Mesendoderm (in vitro differentiated cells): ENCODE measurements at regions not wholly inside any gene's neighbourhood (a gene's known extent, or its start where the extent isn't known, plus 50 kb on each side); places are given as distances from the start of the nearest gene placed in this dataset.

ENCODE experiments used
- DNase-seq: peaks from one replicate; pipeline ENCODE4 v3.0.0; 2013
- H2AK5ac ChIP-seq: 2 replicates; pipeline ENCODE4 v1.6.1; 2013; ENCODE audit warnings: low read length, inconsistent platforms
- H2BK120ac ChIP-seq: 2 replicates; pipeline ENCODE4 v1.6.1; 2013; ENCODE audit warnings: low read depth, mild to moderate bottlenecking, low read length, moderate library complexity, mixed read lengths
- H2BK15ac ChIP-seq: replicated peaks from 2 replicates; pipeline ENCODE4 v1.6.1; 2013; ENCODE audit warnings: low read depth, mild to moderate bottlenecking, moderate library complexity
- H2BK5ac ChIP-seq: 2 replicates; pipeline ENCODE4 v1.6.1; 2013; ENCODE audit warnings: low read length, inconsistent platforms
- H3K18ac ChIP-seq: 2 replicates; pipeline ENCODE4 v1.6.1; 2013; ENCODE audit warnings: mild to moderate bottlenecking, low read length, mixed read lengths
- H3K23ac ChIP-seq: one replicate; pipeline ENCODE4 v1.6.1; 2013; ENCODE audit warnings: low read length
- H3K27ac ChIP-seq: 2 replicates; pipeline ENCODE4 v1.5.1; 2013; ENCODE audit warnings: low read depth, mild to moderate bottlenecking, inconsistent platforms, low read length, moderate library complexity
- H3K27me3 ChIP-seq: 2 replicates; pipeline ENCODE4 v1.6.1; 2013; ENCODE audit warnings: low read length, control low read depth, mild to moderate bottlenecking, inconsistent platforms; ENCODE audit not compliant: insufficient read depth, poor library complexity
- H3K36me3 ChIP-seq: 2 replicates; pipeline ENCODE4 v1.6.1; 2013; ENCODE audit warnings: low read length, inconsistent platforms; ENCODE audit not compliant: control insufficient read depth, insufficient read depth
- H3K4ac ChIP-seq: one replicate; pipeline ENCODE4 v1.6.1; 2013; ENCODE audit warnings: low read depth, mild to moderate bottlenecking, low read length, moderate library complexity
- H3K4me1 ChIP-seq: 2 replicates; pipeline ENCODE4 v1.6.1; 2013; ENCODE audit warnings: low read depth, low read length, inconsistent platforms; ENCODE audit not compliant: control insufficient read depth
- H3K4me2 ChIP-seq: 2 replicates; pipeline ENCODE4 v1.6.1; 2013; ENCODE audit warnings: low read length
- H3K4me3 ChIP-seq: 2 replicates; pipeline ENCODE4 v1.5.1; 2013; ENCODE audit warnings: mild to moderate bottlenecking, low read length
- H3K56ac ChIP-seq: one replicate; pipeline ENCODE4 v1.6.1; 2013; ENCODE audit warnings: low read length
- H3K79me1 ChIP-seq: 2 replicates; pipeline ENCODE4 v1.6.1; 2013; ENCODE audit warnings: low read length, inconsistent platforms
- H3K79me2 ChIP-seq: 2 replicates; pipeline ENCODE4 v1.6.1; 2013; ENCODE audit warnings: mild to moderate bottlenecking, low read length; ENCODE audit not compliant: control insufficient read depth, insufficient read depth
- H3K9ac ChIP-seq: 2 replicates; pipeline ENCODE4 v1.6.1; 2013; ENCODE audit warnings: low read length, inconsistent platforms
- H4K5ac ChIP-seq: one replicate; pipeline ENCODE4 v1.6.1; 2013; ENCODE audit warnings: low read length
- H4K8ac ChIP-seq: one replicate; pipeline ENCODE4 v1.6.1; 2013; ENCODE audit warnings: low read depth, mild to moderate bottlenecking, control low read depth, low read length, moderate library complexity
- WGBS: extraction: QIAGEN DNeasy Blood & Tissue Kit; methylation state at CpG from one replicate; pipeline ENCODE4 v1.1.7; 2013; ENCODE audit warnings: low lambda C conversion rate, missing lambda C conversion rate; ENCODE audit not compliant: insufficient coverage; ENCODE audit errors: extremely low coverage; 5-methylcytosine and 5-hydroxymethylcytosine counted together

DNA sequence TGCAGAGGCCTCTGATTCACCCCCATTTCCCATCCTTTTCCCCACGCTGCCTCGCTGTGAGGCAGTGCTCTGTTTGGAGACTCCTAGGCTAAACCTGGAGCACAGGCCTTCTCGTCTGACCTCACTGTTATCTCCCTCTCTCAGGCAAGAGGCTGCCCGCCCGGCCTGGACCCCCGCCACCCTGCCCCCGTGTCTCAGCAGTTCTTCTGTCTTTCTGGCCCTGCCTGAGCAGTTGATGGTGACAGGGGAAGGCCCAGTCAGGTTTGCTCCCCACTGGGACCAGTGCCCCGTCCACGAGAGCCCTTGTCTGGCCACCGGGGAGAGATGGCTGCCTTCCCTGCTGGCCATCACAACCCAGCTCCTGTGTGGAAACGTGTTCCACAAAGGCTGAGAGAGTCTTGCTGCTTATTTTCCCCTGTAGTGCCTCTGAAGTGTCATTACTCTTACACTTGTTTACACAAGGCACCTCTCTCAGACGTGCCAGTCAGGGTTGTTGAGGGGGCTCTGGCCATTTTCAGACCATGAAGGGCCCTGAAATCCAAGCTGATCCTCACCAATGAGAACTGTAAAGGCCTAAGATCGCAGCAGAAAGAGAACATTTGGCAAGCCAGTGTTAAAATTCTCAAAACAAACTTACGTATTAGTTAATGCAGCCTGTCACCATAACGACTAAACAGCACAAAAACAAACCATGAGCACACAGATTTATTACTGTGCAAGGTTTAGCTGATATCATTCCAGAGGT lies 210.9 kb downstream of the NDUFA10 start:
- WGBS = no CpG with 5 or more reads among the region's 15 CpGs
- Histone ChIP-seq H3K27me3 (no peaks in the 10 kb centered on the region), H2BK5ac (no peak overlapping the region), H4K8ac (no peak overlapping the region), H2BK15ac (no peak overlapping the region), H4K5ac (no peak overlapping the region), H2AK5ac (no peak overlapping the region), H3K79me1 (no peaks in the 10 kb centered on the region), H3K4me1 (no peaks in the 10 kb centered on the region), H3K36me3 (no peaks in the 10 kb centered on the region), H3K23ac (no peak overlapping the region), H3K4me3 (no peak overlapping the region), H3K56ac (no peak overlapping the region), H3K18ac (no peak overlapping the region), H3K9ac (no peak overlapping the region), H3K27ac (no peak overlapping the region), H3K4ac (no peak overlapping the region), H2BK120ac (no peak overlapping the region), H3K79me2 (no peaks in the 10 kb centered on the region), H3K4me2 (no peak overlapping the region)
- DNase-seq = no peak

DNA sequence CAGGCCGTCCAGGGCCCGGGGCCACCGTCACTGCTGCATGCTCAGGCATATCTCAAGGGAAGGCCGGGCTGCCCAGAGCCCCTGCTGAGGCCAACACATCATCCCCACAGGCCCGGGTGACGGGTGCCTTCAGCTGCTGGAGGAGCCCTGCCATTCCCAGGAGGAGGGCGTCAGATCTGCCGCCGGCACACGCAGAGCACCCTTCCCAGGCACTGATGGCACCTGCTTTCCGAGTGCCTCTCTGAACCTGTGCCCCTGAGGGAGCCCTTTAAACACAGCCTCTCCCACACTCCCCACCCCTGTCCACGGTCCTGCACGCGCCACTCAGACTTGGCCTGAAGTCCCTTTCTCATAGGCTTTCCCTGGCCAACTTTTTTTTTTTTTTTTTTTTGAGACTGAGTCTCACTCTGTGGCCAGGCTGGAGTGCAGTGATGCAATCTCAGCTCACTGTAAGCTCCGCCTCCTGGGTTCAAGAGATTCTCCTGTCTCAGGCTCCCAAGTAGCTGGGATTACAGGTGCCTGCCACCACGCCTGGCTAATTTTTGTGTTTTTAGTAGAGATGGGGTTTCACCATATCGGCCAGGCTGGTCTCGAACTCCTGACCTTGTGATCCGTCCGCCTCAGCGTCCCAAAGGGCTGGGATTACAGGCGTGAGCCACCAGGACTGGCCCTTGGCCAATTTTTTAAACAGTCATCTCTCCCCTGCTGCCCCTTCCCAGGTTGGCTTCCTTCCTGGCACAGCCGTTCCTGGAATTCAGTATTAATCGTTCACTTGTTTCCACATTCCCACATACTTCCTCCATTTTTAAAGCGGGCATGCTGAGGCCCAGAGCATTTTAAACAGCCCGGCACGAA lies 211.7 kb downstream of the NDUFA10 start:
- H3K27ac ChIP-seq = no peak overlapping the region
- no peak overlapping the region for H3K4ac ChIP-seq
- no peak overlapping the region for H4K5ac ChIP-seq
- H2AK5ac ChIP-seq = no peak overlapping the region
- H3K9ac ChIP-seq = no peak overlapping the region
- no peak overlapping the region for H2BK15ac ChIP-seq
- H3K56ac ChIP-seq = no peak overlapping the region
- no peaks in the 10 kb centered on the region for H3K36me3 ChIP-seq
- H3K4me3 ChIP-seq = no peak overlapping the region
- no peaks in the 10 kb centered on the region for H3K27me3 ChIP-seq
- no peak overlapping the region for H3K18ac ChIP-seq
- H2BK5ac ChIP-seq = no peak overlapping the region
- no peaks in the 10 kb centered on the region for H3K4me1 ChIP-seq
- no peak overlapping the region for H3K4me2 ChIP-seq
- no peak overlapping the region for H4K8ac ChIP-seq
- H2BK120ac ChIP-seq = no peak overlapping the region
- WGBS = no CpG with 5 or more reads among the region's 27 CpGs
- no peaks in the 10 kb centered on the region for H3K79me1 ChIP-seq
- no peak for DNase-seq
- H3K23ac ChIP-seq = no peak overlapping the region
- H3K79me2 ChIP-seq = no peaks in the 10 kb centered on the region

DNA sequence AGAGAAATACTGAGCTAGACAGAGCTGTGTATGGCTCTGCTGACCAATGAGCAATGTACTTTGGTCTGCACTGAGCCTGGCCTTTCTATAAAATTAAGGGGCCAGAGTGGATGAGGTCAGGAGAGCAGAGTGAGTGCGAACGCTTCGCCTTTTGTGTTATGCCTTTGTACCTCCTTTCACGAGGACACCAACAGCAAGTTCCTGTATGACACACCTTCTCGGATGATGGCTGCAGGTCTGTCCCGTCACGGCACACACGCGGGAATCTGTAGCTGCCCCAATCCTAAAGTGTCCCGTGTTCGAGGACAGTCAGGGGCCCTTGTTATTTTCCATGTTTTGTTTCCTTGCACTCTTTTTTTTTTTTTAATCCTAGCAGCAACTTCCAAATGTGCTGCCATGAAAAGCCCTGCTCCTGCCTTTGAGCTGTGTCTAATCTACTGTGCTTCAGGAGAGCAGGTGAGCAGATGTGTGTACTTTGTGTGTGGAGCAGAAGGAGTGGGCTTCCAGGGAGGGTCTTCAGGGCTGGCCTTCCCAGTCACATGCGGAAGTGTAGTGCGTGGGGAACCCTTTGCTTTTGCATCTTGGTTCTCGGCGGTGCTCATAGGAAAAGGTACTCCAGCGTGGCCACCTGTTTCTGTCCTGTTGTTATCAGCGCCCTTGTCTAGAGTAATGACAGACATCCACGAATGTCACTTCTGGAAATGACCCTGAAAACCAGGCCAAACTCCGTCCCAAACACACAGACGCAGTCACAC lies 213.2 kb downstream of the NDUFA10 start:
- no peak overlapping the region for H2BK5ac ChIP-seq
- H2BK15ac ChIP-seq = no peak overlapping the region
- no peak overlapping the region for H3K23ac ChIP-seq
- no peak overlapping the region for H2AK5ac ChIP-seq
- H3K36me3 ChIP-seq = no peaks in the 10 kb centered on the region
- no peaks in the 10 kb centered on the region for H3K79me2 ChIP-seq
- no peak overlapping the region for H3K4me2 ChIP-seq
- no peaks in the 10 kb centered on the region for H3K4me1 ChIP-seq
- no peak overlapping the region for H2BK120ac ChIP-seq
- no peak overlapping the region for H4K5ac ChIP-seq
- no peak overlapping the region for H3K9ac ChIP-seq
- H3K56ac ChIP-seq = no peak overlapping the region
- no peak overlapping the region for H3K27ac ChIP-seq
- no CpG with 5 or more reads among the region's 20 CpGs for WGBS
- H3K27me3 ChIP-seq = no peaks in the 10 kb centered on the region
- H3K4ac ChIP-seq = no peak overlapping the region
- H3K79me1 ChIP-seq = no peaks in the 10 kb centered on the region
- no peak overlapping the region for H3K18ac ChIP-seq
- no peak overlapping the region for H4K8ac ChIP-seq
- DNase-seq = no peak
- H3K4me3 ChIP-seq = no peak overlapping the region

DNA sequence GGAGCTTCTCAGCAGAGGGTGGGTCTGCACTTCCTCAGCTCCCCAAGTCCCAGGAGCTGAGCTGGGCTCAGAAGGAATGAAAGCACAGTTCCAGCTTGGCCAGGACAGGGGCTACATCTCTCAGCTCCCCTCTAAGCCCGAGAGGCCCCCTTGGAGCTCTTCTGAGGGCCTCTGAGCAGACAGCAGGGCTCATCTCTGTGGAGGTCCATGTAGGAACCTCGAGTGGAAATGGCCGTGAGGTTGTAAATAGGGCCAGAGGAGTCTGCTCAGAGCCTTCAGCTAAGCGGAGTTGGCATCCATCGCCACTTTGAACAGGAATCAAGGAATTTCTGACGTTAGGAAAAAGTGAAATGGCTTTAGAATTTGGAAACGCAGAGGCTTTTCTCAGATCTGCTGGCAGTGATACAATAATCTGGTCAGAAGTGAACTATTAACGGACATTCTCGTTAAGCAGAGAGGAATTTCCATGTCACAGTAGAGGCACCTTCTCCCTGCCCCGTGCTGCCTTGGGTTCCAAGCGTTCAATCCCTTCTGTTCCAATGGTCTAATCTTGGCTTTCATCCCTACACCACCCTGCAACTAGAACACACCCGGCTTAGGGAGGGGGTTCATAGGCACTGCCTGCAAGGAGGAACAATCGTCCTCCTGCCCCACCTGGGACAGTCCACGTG lies 213.9 kb downstream of the NDUFA10 start:
- no peak overlapping the region for H3K23ac ChIP-seq
- H3K4me3 ChIP-seq = no peak overlapping the region
- no peak overlapping the region for H2BK120ac ChIP-seq
- H2BK5ac ChIP-seq = no peak overlapping the region
- no peak overlapping the region for H2AK5ac ChIP-seq
- H3K56ac ChIP-seq = no peak overlapping the region
- no peaks in the 10 kb centered on the region for H3K4me1 ChIP-seq
- H3K79me2 ChIP-seq = no peaks in the 10 kb centered on the region
- no peaks in the 10 kb centered on the region for H3K36me3 ChIP-seq
- H3K4ac ChIP-seq = no peak overlapping the region
- H3K9ac ChIP-seq = no peak overlapping the region
- no peak overlapping the region for H3K4me2 ChIP-seq
- no peaks in the 10 kb centered on the region for H3K27me3 ChIP-seq
- H4K8ac ChIP-seq = no peak overlapping the region
- H4K5ac ChIP-seq = no peak overlapping the region
- WGBS = no CpG with 5 or more reads among the region's 14 CpGs
- no peak overlapping the region for H2BK15ac ChIP-seq
- H3K27ac ChIP-seq = no peak overlapping the region
- H3K79me1 ChIP-seq = no peaks in the 10 kb centered on the region
- no peak overlapping the region for H3K18ac ChIP-seq
- DNase-seq = no peak

DNA sequence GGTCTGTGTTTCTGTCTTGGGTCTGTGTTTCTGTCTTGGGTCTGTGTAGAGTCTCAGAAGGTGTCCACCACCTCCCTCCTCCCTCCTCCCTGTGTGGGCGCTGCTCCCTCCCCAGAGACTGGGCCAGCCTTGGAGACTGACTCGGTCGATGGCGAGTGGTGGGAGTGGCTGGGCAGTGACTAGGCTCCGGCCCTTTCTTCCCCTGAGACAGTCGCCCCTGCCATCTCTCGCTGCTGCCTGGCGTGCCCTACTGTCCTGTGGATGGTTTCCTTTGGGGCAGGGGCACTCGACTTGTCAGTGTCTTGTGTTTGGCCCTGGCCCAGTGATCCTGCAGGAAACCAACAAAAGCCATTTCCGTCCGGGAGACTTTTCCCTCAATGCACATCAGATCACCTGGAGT lies 215.8 kb downstream of the NDUFA10 start:
- Histone ChIP-seq H3K9ac (no peak overlapping the region), H2BK15ac (no peak overlapping the region), H3K56ac (no peak overlapping the region), H3K27me3 (no peaks in the 10 kb centered on the region), H3K18ac (no peak overlapping the region), H3K79me2 (no peaks in the 10 kb centered on the region), H2BK120ac (no peak overlapping the region), H3K4ac (no peak overlapping the region), H3K36me3 (no peaks in the 10 kb centered on the region), H3K27ac (no peak overlapping the region), H3K79me1 (no peaks in the 10 kb centered on the region), H3K4me3 (no peak overlapping the region), H2AK5ac (no peak overlapping the region), H2BK5ac (no peak overlapping the region), H3K4me1 (no peaks in the 10 kb centered on the region), H3K4me2 (no peak overlapping the region), H4K8ac (no peak overlapping the region), H3K23ac (no peak overlapping the region), H4K5ac (no peak overlapping the region)
- WGBS = no CpG with 5 or more reads among the region's 11 CpGs
- DNase-seq = no peak
